Mesenchymal stem cell (in vitro differentiated cells and primary cell): ENCODE measurements at regions not wholly inside any gene's neighbourhood (a gene's known extent, or its start where the extent isn't known, plus 50 kb on each side); places are given as distances from the start of the nearest gene placed in this dataset.
A peak's percentile ranks its signal among the peaks of the same experiment; 100 is the strongest.

Experiments used
- DNase-seq: peaks from one replicate; pipeline ENCODE4 v3.0.0-alpha.2; 2013
- H2AFZ ChIP-seq: one replicate; pipeline ENCODE4 v1.6.1; 2013; ENCODE audit warnings: low read depth, mild to moderate bottlenecking, control low read depth, inconsistent platforms, low read length, moderate library complexity
- H2AK5ac ChIP-seq: 2 replicates; pipeline ENCODE4 v1.6.1; 2013; ENCODE audit warnings: low read length, moderate library complexity, mild to moderate bottlenecking, inconsistent platforms; ENCODE audit not compliant: severe bottlenecking
- H2BK120ac ChIP-seq: one replicate; pipeline ENCODE4 v1.6.1; 2013; ENCODE audit warnings: low read depth, mild to moderate bottlenecking, inconsistent platforms, low read length, moderate library complexity
- H2BK12ac ChIP-seq, 2 experiments: one replicate each; pipeline ENCODE4 v1.6.1; 2013; ENCODE audit warnings: inconsistent platforms in 2 of 2, low read length in 2 of 2, mild to moderate bottlenecking in 2 of 2, moderate library complexity in 2 of 2, control low read depth in 1 of 2
- H2BK15ac ChIP-seq: one replicate; pipeline ENCODE4 v1.6.1; 2013; ENCODE audit warnings: mild to moderate bottlenecking, low read depth, inconsistent platforms; ENCODE audit not compliant: poor library complexity, severe bottlenecking
- H2BK5ac ChIP-seq: 2 replicates; pipeline ENCODE4 v1.6.1; 2013; ENCODE audit warnings: low read depth, mild to moderate bottlenecking, low read length, control low read depth, inconsistent platforms; ENCODE audit not compliant: poor library complexity, severe bottlenecking
- H3K14ac ChIP-seq, 2 experiments: one replicate each; pipeline ENCODE4 v1.6.1; 2013; ENCODE audit warnings: inconsistent platforms in 2 of 2, low read length in 2 of 2, control low read depth in 1 of 2, mild to moderate bottlenecking in 1 of 2, moderate library complexity in 1 of 2
- H3K18ac ChIP-seq, 2 experiments: one replicate each; pipeline ENCODE4 v1.6.1; 2013; ENCODE audit warnings: inconsistent platforms in 2 of 2, low read length in 2 of 2, control low read depth in 1 of 2, low read depth in 1 of 2, mild to moderate bottlenecking in 1 of 2
- H3K23ac ChIP-seq, 2 experiments: one replicate each; pipeline ENCODE4 v1.6.1; 2013; ENCODE audit warnings: inconsistent platforms in 2 of 2, low read length in 2 of 2, mild to moderate bottlenecking in 2 of 2, moderate library complexity in 2 of 2, control low read depth in 1 of 2
- H3K27ac ChIP-seq: 2 replicates; pipeline ENCODE4 v1.5.1; 2013; ENCODE audit warnings: mild to moderate bottlenecking, moderate library complexity, low read length, control low read depth, inconsistent platforms; ENCODE audit not compliant: poor library complexity, severe bottlenecking
- H3K27me3 ChIP-seq, 2 experiments: 2 replicates each; pipeline versions ENCODE4 v1.6.1 to v1.7.0; 2013; ENCODE audit warnings: low read length in 2 of 2, mild to moderate bottlenecking in 2 of 2, moderate library complexity in 2 of 2, control low read depth in 1 of 2, inconsistent platforms in 1 of 2; ENCODE audit not compliant: control insufficient read depth in 1 of 2, insufficient read depth in 1 of 2
- H3K36me3 ChIP-seq, 2 experiments: 2 replicates each; pipeline versions ENCODE4 v1.6.1 to v1.7.0; 2013; ENCODE audit warnings: low read length in 2 of 2, control low read depth in 1 of 2, inconsistent platforms in 1 of 2, low read depth in 1 of 2, mild to moderate bottlenecking in 1 of 2; ENCODE audit not compliant: insufficient read depth in 2 of 2, control insufficient read depth in 1 of 2
- H3K4ac ChIP-seq, 2 experiments: one replicate each; pipeline ENCODE4 v1.6.1; 2013; ENCODE audit warnings: inconsistent platforms in 2 of 2, low read length in 2 of 2, mild to moderate bottlenecking in 2 of 2, moderate library complexity in 2 of 2, control low read depth in 1 of 2, low read depth in 1 of 2
- H3K4me1 ChIP-seq: 2 replicates; pipeline ENCODE4 v1.6.1; 2013; ENCODE audit warnings: low read depth, low read length, control low read depth; ENCODE audit not compliant: control insufficient read depth, insufficient read depth
- H3K4me2 ChIP-seq: 2 replicates; pipeline ENCODE4 v1.6.1; 2013; ENCODE audit warnings: low read length, mild to moderate bottlenecking, inconsistent platforms; ENCODE audit not compliant: poor library complexity, severe bottlenecking
- H3K4me3 ChIP-seq, 2 experiments: 2 replicates each; pipeline versions ENCODE4 v1.5.1 to v1.7.0; 2013; ENCODE audit warnings: low read length in 2 of 2, mild to moderate bottlenecking in 2 of 2, control low read depth in 1 of 2, low read depth in 1 of 2; ENCODE audit not compliant: insufficient read depth in 1 of 2
- H3K79me1 ChIP-seq: replicated peaks from 2 replicates; pipeline ENCODE4 v1.6.1; 2013; ENCODE audit warnings: mild to moderate bottlenecking, control low read depth, low read length, inconsistent platforms; ENCODE audit not compliant: poor library complexity, severe bottlenecking
- H3K9ac ChIP-seq: 2 replicates; pipeline ENCODE4 v1.7.0; 2013; ENCODE audit warnings: mild to moderate bottlenecking, low read length, moderate library complexity
- H3K9me3 ChIP-seq: 2 replicates; pipeline ENCODE4 v1.7.0; 2013; ENCODE audit warnings: mild to moderate bottlenecking, low read length; ENCODE audit not compliant: control insufficient read depth
- H4K8ac ChIP-seq: one replicate; pipeline ENCODE4 v1.6.1; 2013; ENCODE audit warnings: inconsistent platforms, mild to moderate bottlenecking, low read length, moderate library complexity
- H4K91ac ChIP-seq: one replicate; pipeline ENCODE4 v1.6.1; 2013; ENCODE audit warnings: mild to moderate bottlenecking, low read length, inconsistent platforms
- WGBS: methylation state at CpG from one replicate; pipeline ENCODE4 v1.1.7; 2013; ENCODE audit warnings: mixed read lengths; 5-methylcytosine and 5-hydroxymethylcytosine counted together

DNA sequence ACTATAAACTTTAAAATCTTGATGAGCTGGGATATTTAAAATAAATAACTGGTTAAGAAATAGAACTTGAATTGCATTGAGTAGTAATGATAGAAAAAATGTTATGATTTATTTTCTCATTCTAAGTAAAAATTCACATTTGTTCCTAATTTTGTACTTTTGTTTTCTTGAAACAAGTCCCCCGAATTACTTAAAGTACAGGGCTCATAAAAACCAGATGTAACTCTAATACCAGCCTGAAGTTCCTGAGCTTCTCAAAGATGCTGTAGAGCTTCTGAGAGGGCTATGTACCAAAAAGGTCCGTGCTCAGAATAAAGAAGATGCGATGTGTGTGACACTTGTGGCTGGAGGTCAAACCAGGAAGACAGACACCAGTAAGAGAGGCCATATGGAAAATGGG lies 116.1 kb upstream of the TACR1 start:
- no peak overlapping the region for H3K18ac ChIP-seq
- H3K4me2 ChIP-seq, result no peak overlapping the region
- peaks cover 0 to 3% of the 10 kb centered on the region in 2 experiments for H3K27me3 ChIP-seq
- H3K36me3 ChIP-seq, result no peaks in the 10 kb centered on the region
- H3K4ac ChIP-seq, result no peak overlapping the region
- H4K8ac ChIP-seq, result no peak overlapping the region
- H3K9me3 ChIP-seq, result no peaks in the 10 kb centered on the region
- no peak overlapping the region for H2BK15ac ChIP-seq
- H3K79me1 ChIP-seq, result no peaks in the 10 kb centered on the region
- no peak for DNase-seq
- no peak overlapping the region for H4K91ac ChIP-seq
- H2AFZ ChIP-seq, result no peak overlapping the region
- no peak overlapping the region for H3K14ac ChIP-seq
- no peaks in the 10 kb centered on the region for H3K4me1 ChIP-seq
- H2BK120ac ChIP-seq, result no peak overlapping the region
- H3K4me3 ChIP-seq, result no peak overlapping the region
- no peak overlapping the region for H3K9ac ChIP-seq
- no peak overlapping the region for H3K23ac ChIP-seq
- WGBS, result 87% methylated on average over 3 of the region's 3 CpGs
- H2AK5ac ChIP-seq, result no peak overlapping the region
- no peak overlapping the region for H2BK12ac ChIP-seq
- no peak overlapping the region for H3K27ac ChIP-seq
- no peak overlapping the region for H2BK5ac ChIP-seq

DNA sequence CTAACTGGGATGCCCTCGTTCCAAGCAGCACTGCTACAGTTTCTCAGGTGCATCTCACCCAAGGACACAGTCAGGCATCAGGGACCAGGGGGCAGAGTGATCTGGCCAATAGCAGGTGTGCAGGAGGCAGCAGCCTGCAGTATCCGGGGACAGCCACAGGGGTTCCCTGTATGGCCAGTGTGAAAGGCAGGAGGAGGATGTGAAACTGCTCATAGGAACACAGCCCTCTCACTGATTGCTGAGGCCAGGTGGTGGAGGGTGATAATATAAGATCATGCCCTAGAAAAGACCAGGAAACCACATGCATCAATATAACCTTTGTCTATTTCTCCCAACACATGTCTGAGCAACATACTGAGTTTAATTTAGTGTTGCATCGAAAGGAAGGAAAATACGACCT lies 112.7 kb upstream of the TACR1 start:
- no peaks in the 10 kb centered on the region for H3K9me3 ChIP-seq
- peak overlapping the region in 1 of 2 experiments; percentile 9 for H3K4ac ChIP-seq
- H2BK120ac ChIP-seq, result no peak overlapping the region
- H2AK5ac ChIP-seq, result no peak overlapping the region
- H2BK5ac ChIP-seq, result no peak overlapping the region
- H3K4me1 ChIP-seq, result no peaks in the 10 kb centered on the region
- H2BK12ac ChIP-seq, result no peak overlapping the region
- no peak overlapping the region for H4K8ac ChIP-seq
- H3K27me3 ChIP-seq, result peaks cover 0 to 3% of the 10 kb centered on the region in 2 experiments
- no peak for DNase-seq
- H3K9ac ChIP-seq, result no peak overlapping the region
- H2BK15ac ChIP-seq, result no peak overlapping the region
- H4K91ac ChIP-seq, result no peak overlapping the region
- 84% methylated on average over 4 of the region's 4 CpGs for WGBS
- no peak overlapping the region for H3K4me3 ChIP-seq
- H3K18ac ChIP-seq, result no peak overlapping the region
- H3K36me3 ChIP-seq, result no peaks in the 10 kb centered on the region
- H3K23ac ChIP-seq, result no peak overlapping the region
- no peak overlapping the region for H2AFZ ChIP-seq
- H3K14ac ChIP-seq, result no peak overlapping the region
- no peak overlapping the region for H3K27ac ChIP-seq
- no peaks in the 10 kb centered on the region for H3K79me1 ChIP-seq
- H3K4me2 ChIP-seq, result no peak overlapping the region

DNA sequence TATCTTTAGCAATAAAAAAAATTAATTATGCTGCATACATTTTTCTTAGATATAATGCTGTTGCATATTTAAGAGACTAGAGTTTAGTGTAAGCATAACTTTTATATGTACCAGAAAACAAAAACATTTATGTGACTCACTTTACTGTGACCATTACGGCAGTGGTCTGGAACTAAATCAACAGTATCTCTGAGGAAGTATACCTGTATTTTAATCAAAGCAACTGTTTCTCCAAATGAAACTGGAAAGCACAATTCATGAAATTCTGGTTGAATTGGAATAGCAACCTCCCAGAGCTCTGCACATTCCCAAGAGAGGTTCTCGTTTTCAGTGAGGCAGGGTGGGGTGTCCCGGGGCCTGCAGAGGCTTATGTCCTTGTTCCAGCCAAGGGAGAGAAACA lies 112.2 kb upstream of the TACR1 start:
- H3K4me1 ChIP-seq, result no peaks in the 10 kb centered on the region
- H3K4me2 ChIP-seq, result no peak overlapping the region
- no peak overlapping the region for H2BK12ac ChIP-seq
- no peak overlapping the region for H3K9ac ChIP-seq
- no peaks in the 10 kb centered on the region for H3K36me3 ChIP-seq
- H3K9me3 ChIP-seq, result no peaks in the 10 kb centered on the region
- no peak for DNase-seq
- no peak overlapping the region for H2BK120ac ChIP-seq
- H3K23ac ChIP-seq, result no peak overlapping the region
- 87% methylated on average over 3 of the region's 3 CpGs for WGBS
- H4K8ac ChIP-seq, result no peak overlapping the region
- H3K27ac ChIP-seq, result no peak overlapping the region
- H3K4ac ChIP-seq, result no peak overlapping the region
- no peak overlapping the region for H2BK15ac ChIP-seq
- H3K27me3 ChIP-seq, result peaks cover 0 to 3% of the 10 kb centered on the region in 2 experiments
- no peak overlapping the region for H3K14ac ChIP-seq
- H2BK5ac ChIP-seq, result no peak overlapping the region
- H4K91ac ChIP-seq, result no peak overlapping the region
- no peak overlapping the region for H3K18ac ChIP-seq
- H2AFZ ChIP-seq, result no peak overlapping the region
- no peaks in the 10 kb centered on the region for H3K79me1 ChIP-seq
- H2AK5ac ChIP-seq, result no peak overlapping the region
- H3K4me3 ChIP-seq, result no peak overlapping the region

DNA sequence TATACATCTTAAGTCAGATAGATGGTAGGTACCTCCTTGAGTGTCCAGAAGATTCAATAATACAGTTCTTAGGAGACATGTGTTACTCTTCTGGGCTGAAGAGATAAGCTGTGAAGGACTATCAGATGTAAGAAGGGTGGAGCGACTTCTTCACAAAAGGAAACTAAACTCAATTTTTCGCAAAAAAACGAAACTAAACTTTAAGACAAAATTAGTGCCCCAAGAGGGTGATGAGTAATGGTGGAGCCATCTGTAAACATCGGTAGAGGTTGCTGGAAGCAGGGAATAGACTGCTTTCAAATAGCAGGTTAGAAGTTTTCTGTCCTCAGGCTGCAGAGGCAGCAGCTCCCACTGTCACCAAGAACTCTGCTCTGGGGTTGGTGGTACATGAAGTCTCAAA lies 111.6 kb upstream of the TACR1 start:
- peak; percentile 66 for DNase-seq

More for the DNA sequence above, 111.6 kb upstream of the TACR1 start:
- Histone ChIP-seq H2AFZ (no peak overlapping the region), H3K9ac (peak overlapping the region; percentile 34), H3K27me3 (peaks cover 0 to 3% of the 10 kb centered on the region in 2 experiments), H4K91ac (no peak overlapping the region), H3K18ac (no peak overlapping the region), H3K79me1 (no peaks in the 10 kb centered on the region), H3K27ac (no peak overlapping the region), H3K4me1 (no peaks in the 10 kb centered on the region), H2AK5ac (no peak overlapping the region), H2BK120ac (no peak overlapping the region), H2BK5ac (no peak overlapping the region), H4K8ac (no peak overlapping the region), H3K4ac (no peak overlapping the region), H3K9me3 (no peaks in the 10 kb centered on the region), H3K4me2 (no peak overlapping the region), H2BK15ac (no peak overlapping the region), H3K14ac (no peak overlapping the region), H2BK12ac (no peak overlapping the region), H3K36me3 (no peaks in the 10 kb centered on the region), H3K23ac (no peak overlapping the region), H3K4me3 (peak overlapping the region in 1 of 2 experiments; percentile 64)
- 9% methylated on average over 1 of the region's 4 CpGs for WGBS
